Suppressor macrophage treated with lipopolysaccharide for 4 hours (primary cell): ENCODE measurements at regions not wholly inside any gene's neighbourhood (a gene's known extent, or its start where the extent isn't known, plus 50 kb on each side); places are given as distances from the start of the nearest gene placed in this dataset.
"Not testable (repeated sequence)": the region's sequence is repeated elsewhere in the genome, so short reads cannot be mapped to it uniquely, and the experiment has no call there.

Experiments used
- DNase-seq: peaks from one replicate; pipeline ENCODE4 v3.0.0-alpha.2; 2020

DNA sequence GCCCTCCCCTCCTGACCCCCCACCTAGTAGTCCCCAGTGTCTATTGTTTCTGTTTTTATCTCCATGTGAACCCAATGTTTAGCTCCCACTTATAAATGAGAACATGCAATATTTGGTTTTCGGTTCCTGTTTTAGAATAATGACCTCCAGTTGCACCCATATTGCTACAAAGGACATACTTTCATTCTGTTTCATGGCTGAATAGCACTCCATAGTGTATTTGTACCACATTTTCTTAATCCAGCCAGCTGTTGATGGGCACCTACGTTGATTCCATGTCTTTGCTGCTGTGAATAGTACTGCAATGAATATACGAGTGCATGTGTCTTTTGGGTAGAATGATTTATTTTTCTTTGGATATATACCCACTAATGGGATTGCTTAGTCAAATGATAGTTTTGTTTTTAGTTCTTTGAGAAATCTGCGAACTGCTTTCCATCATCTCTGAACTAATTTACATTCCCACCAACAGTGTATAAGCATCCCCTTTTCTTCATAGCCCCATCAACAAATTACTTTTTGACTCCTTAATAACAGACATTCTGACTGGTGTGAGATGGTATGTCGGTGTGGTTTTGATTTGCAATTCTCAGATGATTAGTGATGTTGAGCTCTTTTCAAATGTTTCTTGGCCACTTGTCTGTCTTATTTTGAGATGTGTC is 128.4 kb upstream of the PHYHIPL start:
- DNase-seq, result no peak

- not testable (repeated sequence) for DNase-seq
These were observed 122.9 kb upstream of the PHYHIPL start for GRCh38 chr10:59053502-59053901.

GRCh38 chr10:59055045-59055444 is 121.4 kb upstream of the PHYHIPL start:
- no peak for DNase-seq

GRCh38 chr10:59057345-59057744 is 119.1 kb upstream of the PHYHIPL start:
- DNase-seq, result no peak

DNA sequence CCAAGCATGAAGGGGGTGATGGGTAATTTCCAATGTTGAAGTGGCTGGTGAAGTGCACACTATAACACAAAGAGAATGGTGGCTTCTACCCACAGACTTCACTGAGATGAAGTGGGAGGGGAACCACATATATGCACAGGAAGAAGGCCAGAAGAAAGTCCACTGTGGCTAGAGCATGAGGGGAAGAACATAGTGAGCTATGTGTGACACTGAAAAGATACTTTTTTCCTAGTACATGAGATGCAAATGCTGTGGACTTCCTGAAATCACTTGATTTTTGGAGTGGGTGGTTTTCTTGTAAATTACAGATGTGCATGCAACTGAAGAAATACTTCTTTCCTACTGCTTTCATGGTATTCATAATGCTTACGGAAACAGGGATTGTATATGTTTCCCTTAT is 115.6 kb upstream of the PHYHIPL start:
- no peak for DNase-seq

DNA sequence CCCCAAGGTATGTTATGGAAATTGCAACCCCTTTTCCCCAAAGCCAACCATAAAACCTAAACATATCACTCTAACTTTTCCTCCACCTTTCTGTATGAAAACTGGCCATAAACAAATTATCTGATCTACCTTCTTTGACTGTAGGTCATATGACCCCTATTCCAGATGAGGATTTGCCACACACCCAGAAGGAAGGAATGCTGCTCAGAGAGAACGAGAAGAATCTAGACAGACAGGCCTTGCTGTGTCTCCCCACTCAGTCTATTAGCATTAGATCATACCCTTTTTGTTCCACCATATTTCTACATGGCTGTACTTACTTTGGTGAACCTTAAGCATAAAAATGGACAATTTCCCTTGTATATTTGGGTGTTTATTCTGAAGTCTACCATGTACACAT is 113.0 kb upstream of the PHYHIPL start:
- DNase-seq, result no peak

GRCh38 chr10:59064080-59064692 is 112.3 kb upstream of the PHYHIPL start:
- no peak for DNase-seq

- no peak for DNase-seq
These were observed 111.5 kb upstream of the PHYHIPL start for GRCh38 chr10:59064759-59065539.

DNA sequence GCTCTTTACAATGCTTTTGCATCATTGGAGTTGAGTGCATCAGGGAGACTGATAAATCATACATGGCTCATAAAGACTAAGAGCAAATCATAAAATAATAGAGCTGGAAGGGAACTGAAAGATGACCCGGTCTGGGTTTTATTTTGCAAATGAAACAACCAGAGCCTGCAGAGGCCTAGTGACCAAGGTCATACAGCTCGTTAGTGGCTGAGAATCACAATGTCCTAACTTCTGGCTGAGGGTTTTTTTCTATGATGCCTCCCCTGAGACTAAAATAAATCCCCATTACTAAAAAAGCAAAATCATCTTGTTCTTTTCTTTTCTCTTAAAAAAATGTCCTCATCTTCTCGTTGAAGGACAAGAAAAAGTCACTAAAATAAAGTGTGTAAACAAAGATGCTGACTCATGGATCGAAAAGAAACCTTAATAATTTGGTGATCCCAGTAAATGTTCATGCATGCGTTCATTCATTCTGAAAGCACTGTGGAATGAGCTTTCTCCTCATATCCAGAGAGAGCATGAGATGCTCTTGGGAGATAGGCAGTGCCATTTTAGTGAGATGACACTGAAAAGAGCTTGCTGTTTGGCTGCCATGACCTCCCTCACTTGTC is 107.8 kb upstream of the PHYHIPL start:
- no peak for DNase-seq

DNA sequence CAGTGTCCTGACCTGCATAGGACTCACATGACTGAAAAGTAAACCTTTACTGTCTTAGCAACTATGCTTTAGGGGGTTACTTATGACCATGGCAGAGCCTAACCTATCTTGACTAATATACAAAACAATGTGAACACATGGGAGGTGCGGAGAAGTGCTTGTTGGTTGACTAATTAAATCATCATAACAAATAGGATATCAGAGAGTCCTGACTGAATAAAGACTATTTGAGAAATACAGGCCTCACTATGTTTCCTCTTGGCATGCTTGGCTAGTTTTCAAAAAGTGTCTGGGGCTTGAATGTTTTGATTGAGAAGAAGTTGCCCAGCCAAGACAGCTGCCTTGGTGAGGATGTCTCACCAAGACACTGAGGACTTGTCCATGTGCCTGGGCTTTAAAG is 104.4 kb upstream of the PHYHIPL start:
- DNase-seq, result no peak

DNA sequence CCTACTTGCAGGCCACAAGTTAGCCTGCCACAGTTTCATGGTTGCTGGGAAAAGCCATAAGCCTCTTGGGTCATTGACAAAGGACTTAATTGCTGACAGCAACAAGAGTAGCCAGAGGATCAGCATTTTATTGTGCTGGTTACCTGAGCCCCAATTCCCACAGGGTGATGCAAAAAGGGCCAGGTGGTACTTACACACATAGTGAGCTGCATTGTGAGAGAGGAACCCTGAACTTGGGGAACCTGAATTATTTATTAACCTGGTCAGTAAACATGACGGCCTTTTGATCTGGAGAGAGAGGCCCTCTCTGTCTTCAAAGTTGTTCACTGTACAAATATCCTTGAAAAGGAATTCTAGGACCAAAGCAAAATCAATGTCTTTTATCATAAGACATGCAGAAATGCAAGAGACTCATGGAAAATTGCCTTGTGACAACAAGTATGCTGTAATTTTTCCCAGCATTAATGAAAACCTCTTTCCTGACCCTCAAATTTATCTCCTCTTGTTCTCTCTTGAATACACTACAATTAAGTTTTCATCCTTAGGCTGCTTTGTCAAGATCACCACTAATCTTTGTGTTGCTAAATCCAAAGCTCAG is 102.9 kb upstream of the PHYHIPL start:
- DNase-seq, result no peak

DNA sequence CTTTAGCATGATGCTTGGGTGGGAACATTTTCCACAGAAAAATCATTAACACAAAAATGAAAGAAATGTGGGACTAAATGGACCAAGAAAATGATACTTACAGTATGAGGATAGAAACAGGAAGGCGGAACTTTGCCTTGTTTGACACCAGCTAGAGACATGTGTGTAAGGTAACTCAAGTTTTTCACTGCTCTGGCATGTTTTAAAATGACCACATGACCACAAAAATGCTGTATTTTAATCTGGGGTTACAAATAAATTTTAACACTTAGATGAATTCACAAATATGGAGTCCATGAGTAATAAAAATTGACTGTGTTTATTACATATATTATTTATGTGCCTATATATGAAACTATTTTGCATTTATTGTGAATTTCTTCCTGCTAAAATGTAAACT is 100.9 kb upstream of the PHYHIPL start:
- no peak for DNase-seq

DNA sequence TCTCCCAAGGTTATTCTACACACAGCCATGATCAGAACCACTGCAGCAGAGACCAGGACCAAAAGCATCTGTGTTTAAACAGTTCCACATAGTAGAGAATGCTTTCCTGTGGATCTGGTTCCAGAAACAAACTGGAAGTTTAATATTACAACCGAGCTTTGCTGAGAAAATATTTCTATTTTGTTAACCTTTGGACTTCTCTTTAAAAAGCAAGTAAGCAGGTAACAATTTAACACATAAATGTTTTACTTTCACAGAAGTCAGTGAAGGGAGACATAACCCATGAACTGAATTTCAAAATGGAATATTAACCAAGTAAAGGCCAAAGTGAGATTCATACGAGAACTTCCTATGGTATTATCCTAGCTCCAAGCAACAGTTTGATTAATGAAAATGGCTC is 98.6 kb upstream of the PHYHIPL start:
- DNase-seq, result no peak

DNA sequence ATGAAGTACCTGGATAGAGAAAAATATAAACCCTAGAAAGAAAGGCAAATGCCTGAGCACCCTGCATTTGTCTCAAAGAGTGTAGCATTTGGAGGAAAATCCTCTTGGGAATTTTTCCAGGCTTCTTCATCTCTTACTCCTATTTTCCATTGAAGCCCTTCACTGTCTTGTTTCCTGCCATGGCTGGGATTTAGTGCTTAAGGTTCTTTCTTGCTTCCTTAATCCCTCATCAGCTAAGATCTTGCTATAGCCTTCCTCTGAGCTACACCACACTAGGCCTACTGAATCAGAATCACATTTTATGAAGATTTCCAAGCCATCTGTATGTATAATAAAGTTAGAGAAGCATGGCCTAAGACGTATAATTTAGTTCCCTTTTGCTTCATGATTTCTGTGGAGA is 97.5 kb upstream of the PHYHIPL start:
- no peak for DNase-seq

- DNase-seq, result no peak
These were observed 96.8 kb upstream of the PHYHIPL start for GRCh38 chr10:59079386-59080226.

GRCh38 chr10:59082249-59082648 is 94.2 kb upstream of the PHYHIPL start:
- DNase-seq, result no peak

DNA sequence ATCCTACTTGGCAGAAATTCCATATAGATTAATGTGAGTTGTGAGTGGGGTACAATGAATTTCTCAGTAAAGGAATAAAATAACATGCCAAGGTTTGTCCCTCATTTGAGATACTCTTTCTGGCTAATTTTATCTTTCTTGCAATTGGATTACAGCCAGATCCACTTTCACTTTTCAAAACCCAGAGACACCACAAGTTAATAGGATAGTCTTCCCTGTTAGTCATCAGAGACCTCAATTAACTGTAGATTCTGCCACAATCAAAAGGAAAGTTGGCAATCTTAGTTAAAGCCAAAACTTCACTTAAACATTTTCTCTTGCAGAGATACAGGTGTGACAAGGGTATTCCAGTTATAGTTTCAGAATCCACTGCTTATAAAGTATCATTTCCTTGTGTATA is 91.4 kb upstream of the PHYHIPL start:
- no peak for DNase-seq

DNA sequence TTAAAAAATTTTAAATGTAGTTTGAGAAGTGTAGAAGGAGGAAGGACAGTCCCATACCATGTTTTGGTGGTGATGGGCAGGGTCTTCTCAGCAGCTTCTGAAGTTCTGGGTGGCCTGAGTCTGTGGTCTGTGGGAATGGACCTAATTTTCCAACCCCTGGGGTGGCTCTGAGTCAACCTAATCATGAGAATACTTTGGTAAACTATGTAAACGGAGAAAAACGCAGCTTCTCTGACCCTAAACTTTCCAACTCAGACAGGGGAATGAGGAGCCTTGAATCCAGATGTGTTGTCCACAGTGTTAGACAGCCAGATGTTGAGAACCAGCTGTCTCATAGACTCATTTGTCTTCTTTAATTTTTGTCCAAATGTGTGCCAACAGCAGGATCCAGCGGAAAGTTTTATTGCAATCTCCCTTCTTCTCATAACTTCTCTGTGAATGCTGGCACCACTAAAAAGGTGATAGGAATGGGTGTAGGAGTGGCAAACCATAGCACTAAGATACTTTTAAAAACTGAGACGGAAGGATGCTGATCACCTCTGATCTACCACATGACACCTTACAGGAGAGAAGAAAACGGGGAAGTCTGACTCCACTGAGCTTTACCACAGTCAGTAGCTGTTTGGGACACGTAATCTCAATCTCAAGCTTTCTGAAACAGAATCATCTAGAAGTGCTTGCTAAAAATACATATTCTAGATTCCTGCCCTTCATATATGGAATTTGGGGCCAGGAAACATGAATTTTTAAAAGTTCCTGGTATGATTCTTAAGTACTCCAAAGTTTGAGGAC is 90.5 kb upstream of the PHYHIPL start:
- no peak for DNase-seq

DNA sequence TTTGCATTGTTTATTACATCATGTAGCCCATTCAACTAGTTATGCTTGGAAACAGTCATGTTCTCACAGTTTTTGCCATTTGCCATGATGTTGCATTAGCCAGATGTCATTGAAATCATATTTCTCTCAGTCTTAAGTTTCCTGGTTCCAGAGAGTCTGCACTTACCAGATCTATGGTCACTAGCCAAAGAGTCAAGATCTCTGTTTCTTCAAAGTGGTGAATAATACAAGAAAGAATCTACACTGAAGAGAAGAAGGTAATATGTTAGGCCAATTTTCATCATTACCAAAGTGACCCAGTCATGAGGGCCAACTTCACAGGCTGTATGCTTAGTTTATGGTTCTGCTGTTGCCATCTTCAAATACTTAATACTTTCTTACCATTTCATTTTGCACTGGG is 89.0 kb upstream of the PHYHIPL start:
- DNase-seq, result no peak

GRCh38 chr10:59088912-59089573 is 87.4 kb upstream of the PHYHIPL start:
- no peak for DNase-seq
